Heart left ventricle (tissue), 16 donors: ENCODE measurements at regions not wholly inside any gene's neighbourhood (a gene's known extent, or its start where the extent isn't known, plus 50 kb on each side); places are given as distances from the start of the nearest gene placed in this dataset.

Experiments used
- ATAC-seq, 4 donors: fragments of 200-7000 bp; cut with Tn5 transposase; one replicate each; pipeline ENCODE4 v1.9.1; 2020 to 2022; ENCODE audit warnings: moderate library complexity in 4 of 4, mild to moderate bottlenecking in 3 of 4, moderate number of reproducible peaks in 1 of 4
- DNase-seq, 5 donors: peaks; one replicate each; pipeline ENCODE4 v3.0.0-alpha.2; 2020
- H3K27ac ChIP-seq, 12 donors: fragments of 200-600 bp; sonication (generic) in 4 of 12; one replicate each; pipeline versions ENCODE4 v1.5.0 to v1.8.0; 2016 to 2022; ENCODE audit warnings: mild to moderate bottlenecking in 2 of 12
- H3K27me3 ChIP-seq, 9 donors: fragments of 200-600 bp; sonication (generic) in 2 of 9; one replicate each; pipeline versions ENCODE4 v1.5.1 to v1.8.0; 2016 to 2022; ENCODE audit warnings: mild to moderate bottlenecking in 3 of 9
- H3K36me3 ChIP-seq, 9 donors: fragments of 200-600 bp; sonication (generic) in 2 of 9; one replicate each; pipeline versions ENCODE4 v1.5.0 to v1.8.0; 2018 to 2022; ENCODE audit warnings: mild to moderate bottlenecking in 2 of 9
- H3K4me1 ChIP-seq, 12 donors: fragments of 200-600 bp; sonication (generic) in 4 of 12; one replicate each; pipeline versions ENCODE4 v1.5.0 to v1.8.0; 2016 to 2022; ENCODE audit warnings: mild to moderate bottlenecking in 3 of 12
- H3K4me3 ChIP-seq, 12 donors: fragments of 200-600 bp; sonication (generic) in 4 of 12; one replicate each; pipeline versions ENCODE4 v1.5.0 to v1.8.0; 2017 to 2022; ENCODE audit warnings: mild to moderate bottlenecking in 9 of 12, moderate library complexity in 4 of 12
- H3K9me3 ChIP-seq, 12 donors: fragments of 200-600 bp; sonication (generic) in 4 of 12; one replicate each; pipeline versions ENCODE4 v1.5.0 to v1.8.0; 2016 to 2022; ENCODE audit warnings: mild to moderate bottlenecking in 1 of 12
- CTCF ChIP-seq, 12 donors: fragments of 200-600 bp; sonication (generic) in 4 of 12; IDR thresholded peaks; one replicate each; pipeline versions ENCODE4 v1.5.0 to v1.8.0; 2018 to 2022; ENCODE audit warnings: antibody characterized with exemption in 12 of 12, mild to moderate bottlenecking in 5 of 12
- POLR2A ChIP-seq, 2 donors: fragments of 450-650 bp; IDR thresholded peaks; one replicate each; pipeline ENCODE4 v1.6.1; 2017; ENCODE audit warnings: antibody characterized with exemption in 2 of 2, mild to moderate bottlenecking in 2 of 2, moderate library complexity in 2 of 2
- WGBS, 4 donors: extraction: QIAGEN DNeasy Blood & Tissue Kit in 2 of 4; methylation state at CpG; one replicate each; pipeline versions ENCODE4 v1.1.5 to v1.1.7; 2013 to 2018; 5-methylcytosine and 5-hydroxymethylcytosine counted together
- intact Hi-C, 10 donors: fragments of 100-400 bp; cut with DNase I; formaldehyde crosslinking; loops; one replicate each; pipeline versions ENCODE4 v1.11.1 to v1.14.2; 2022
- donor health status: ischemic (EF 13 %, LVEDD 7.1; RV severe dilation, severe dysfunction).
- donor health status: healthy with polysubstance abuse.
- donor health status: DM: no; HTN: yes; CAD: no.
- donor health status: DM: no; HTN: no; CAD: no.
- donor health status: ischemic (EF 25% LVEDD 6.9; RV normal size, moderate dysfunction).
- donor health status: ischemic (EF 25% LVEDD 5.7; RV mildly dilated, moderate dysfunction).
- donor health status: healthy.
- donor health status: DM: yes; HTN: yes; CAD: no.
- donor health status: ischemic (EF 35%, LVEDD 5.7; RV mildly dilated, moderate dysfunction).
- donor health status: nonischemic (EF 11% LVEDD 7.7; RV severe dilation, severe dysfunction).
- donor health status: DM: yes; HTN: yes; CAD: no.
- donor health status: PGD.
- donor health status: ischemic (EF 29% LVEDD 5.4; RV normal size, mild dysfunction).
- donor health status: nonischemic (EF 23%, LVEDD 6.1; RV moderate dilation, normal function).

DNA sequence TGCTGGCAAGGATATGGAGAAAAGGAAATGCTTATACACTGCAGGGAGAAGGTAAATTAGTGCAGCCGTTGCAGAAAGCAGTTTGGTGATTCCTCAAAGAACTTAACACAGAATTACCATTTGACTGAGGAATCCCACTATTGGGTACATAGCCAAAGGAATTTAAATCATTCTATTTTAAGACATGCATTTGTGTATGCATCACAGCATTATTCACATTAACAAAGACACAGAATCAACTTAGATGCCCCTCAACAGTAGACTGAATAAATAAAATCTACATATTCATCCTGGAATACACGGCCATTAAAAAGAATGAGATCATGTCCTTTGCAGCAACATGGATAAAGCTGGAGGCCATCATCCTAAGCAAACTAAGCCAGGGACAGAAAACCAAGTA is 510.1 kb upstream of the CDH9 start:
- Histone ChIP-seq H3K36me3 (no peaks in the 10 kb centered on the region), H3K4me1 (no peaks in the 10 kb centered on the region), H3K4me3 (no peak overlapping the region), H3K9me3 (peaks cover 0 to 12% (median 0%) of the 10 kb centered on the region in 12 donors), H3K27me3 (no peaks in the 10 kb centered on the region), H3K27ac (no peak overlapping the region)
- no peak for ATAC-seq
- intact Hi-C loops: no loop called here
- no peak for DNase-seq
- TF ChIP-seq CTCF (IDR thresholded peaks at IDR 0.05) (no peak), POLR2A (IDR thresholded peaks at IDR 0.05) (no peak)
- 34 to 66% (median 56%) methylated on average over 2 of the region's 2 CpGs for WGBS, 4 donors

DNA sequence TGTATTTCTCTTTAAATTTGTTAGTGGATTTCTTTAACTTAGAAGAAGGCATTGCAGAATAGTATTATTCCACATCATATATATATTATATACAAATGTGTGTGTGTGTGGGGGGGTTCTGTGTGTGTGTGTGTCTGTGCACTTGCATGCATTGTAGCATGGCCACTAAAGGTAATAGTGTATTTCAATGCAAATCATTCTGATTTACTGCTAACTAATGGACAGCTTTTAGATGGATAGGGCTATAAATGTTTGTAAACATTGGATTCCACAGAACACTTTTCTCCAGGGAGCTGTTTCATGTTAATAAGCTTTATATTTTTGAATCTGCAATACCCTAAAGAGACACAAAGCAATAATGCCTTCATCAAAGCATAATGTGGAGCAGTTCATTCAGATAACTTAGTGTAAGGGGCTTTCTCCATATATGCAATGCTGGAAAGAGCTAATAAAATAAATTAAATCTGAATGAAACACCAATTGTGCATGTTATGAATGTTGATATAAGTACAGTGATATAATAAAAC is 496.7 kb upstream of the CDH9 start:
- H3K4me1 ChIP-seq: no peaks in the 10 kb centered on the region
- ATAC-seq (no peak), DNase-seq (no peak)
- no peak overlapping the region for H3K4me3 ChIP-seq
- TF ChIP-seq CTCF (IDR thresholded peaks at IDR 0.05): no peak
- TF ChIP-seq POLR2A (IDR thresholded peaks at IDR 0.05): no peak
- no peak overlapping the region for H3K27ac ChIP-seq
- no peaks in the 10 kb centered on the region for H3K27me3 ChIP-seq
- peaks cover 0 to 13% (median 2%) of the 10 kb centered on the region in 12 donors for H3K9me3 ChIP-seq
- intact Hi-C loops: no loop called here
- no peaks in the 10 kb centered on the region for H3K36me3 ChIP-seq

DNA sequence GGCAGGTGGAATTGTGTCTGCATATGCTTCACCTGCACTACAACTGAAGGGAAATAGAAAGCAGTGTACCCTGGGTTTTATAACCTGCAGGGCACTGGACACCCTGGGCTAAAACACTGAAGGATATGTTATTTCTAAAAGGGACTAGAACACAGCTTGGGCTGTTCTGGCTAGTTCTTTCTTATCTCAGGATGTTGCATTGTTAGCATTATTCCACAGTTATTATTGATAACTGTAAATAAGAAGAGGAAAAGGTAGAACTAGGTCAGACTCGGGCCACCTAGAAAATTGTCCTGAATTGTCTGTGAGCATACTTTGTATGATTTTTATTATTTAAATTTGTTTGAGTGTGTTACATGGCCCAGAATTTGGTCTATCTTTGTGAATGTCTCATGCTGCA is 493.9 kb upstream of the CDH9 start:
- intact Hi-C loops: no loop called here
- Histone ChIP-seq H3K36me3 (no peaks in the 10 kb centered on the region), H3K4me3 (no peak overlapping the region), H3K27ac (no peak overlapping the region), H3K27me3 (no peaks in the 10 kb centered on the region), H3K4me1 (no peaks in the 10 kb centered on the region), H3K9me3 (peaks cover 0 to 16% (median 0%) of the 10 kb centered on the region in 12 donors)
- WGBS, 4 donors: 45 to 68% (median 51%) methylated on average over 1 of the region's 1 CpG
- no peak for TF ChIP-seq POLR2A (IDR thresholded peaks at IDR 0.05)
- TF ChIP-seq CTCF (IDR thresholded peaks at IDR 0.05): no peak
- DNase-seq (no peak), ATAC-seq (no peak)

DNA sequence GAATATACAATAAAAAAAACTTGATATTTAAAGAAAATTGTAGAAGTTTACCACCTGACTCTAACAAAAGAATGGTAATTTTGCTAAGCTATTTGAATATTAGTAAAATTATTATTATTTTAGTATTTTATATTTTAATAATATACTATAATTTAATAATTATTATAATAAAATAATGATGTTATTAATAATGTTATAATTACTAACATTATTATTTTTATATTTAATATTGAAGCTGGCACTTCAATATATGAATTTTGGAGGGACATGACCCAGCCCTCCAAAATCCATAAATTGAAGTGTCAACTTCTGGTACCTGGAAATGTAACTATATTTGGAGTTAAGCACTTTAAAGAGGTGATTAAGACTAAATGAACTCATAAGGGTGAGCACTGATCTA is 486.1 kb upstream of the CDH9 start:
- intact Hi-C loops: no loop called here
- Histone ChIP-seq H3K4me1 (no peaks in the 10 kb centered on the region), H3K4me3 (no peak overlapping the region), H3K9me3 (peaks cover 0 to 15% (median 0%) of the 10 kb centered on the region in 12 donors), H3K27ac (no peak overlapping the region), H3K36me3 (no peaks in the 10 kb centered on the region), H3K27me3 (no peaks in the 10 kb centered on the region)
- ATAC-seq (no peak), DNase-seq (no peak)
- TF ChIP-seq POLR2A (IDR thresholded peaks at IDR 0.05): no peak

DNA sequence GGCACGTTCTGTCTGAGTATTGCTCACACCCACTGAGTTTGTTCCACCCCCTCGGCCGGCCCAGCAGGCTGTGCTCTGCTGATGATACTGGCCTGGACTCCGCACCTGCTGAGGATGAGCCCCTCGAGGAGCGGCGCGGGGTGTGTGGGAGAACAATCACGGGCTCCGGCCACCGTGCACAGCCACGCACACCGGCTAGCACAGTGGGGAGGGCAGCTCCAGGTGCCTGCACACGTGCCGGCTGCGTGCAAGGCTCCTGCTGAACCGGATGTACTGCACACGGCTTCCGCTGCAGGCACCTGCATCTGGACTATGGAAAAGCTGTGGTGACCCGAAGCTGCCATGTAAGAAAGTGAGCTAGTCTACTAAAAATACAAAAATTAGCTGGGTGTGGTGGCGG is 485.2 kb upstream of the CDH9 start:
- no peaks in the 10 kb centered on the region for H3K27me3 ChIP-seq
- ATAC-seq (peak in 1 of 4 donors; percentile 22), DNase-seq (peak in 1 of 5 donors; percentile 49)
- intact Hi-C loops: no loop called here
- no peak overlapping the region for H3K4me3 ChIP-seq
- no peaks in the 10 kb centered on the region for H3K36me3 ChIP-seq
- H3K4me1 ChIP-seq: no peaks in the 10 kb centered on the region
- no peak overlapping the region for H3K27ac ChIP-seq
- H3K9me3 ChIP-seq: peaks cover 0 to 19% (median 0%) of the 10 kb centered on the region in 12 donors
- WGBS, 4 donors: 79 to 91% (median 89%) methylated on average over 7 to 21 of the region's 21 CpGs
- TF ChIP-seq POLR2A (IDR thresholded peaks at IDR 0.05) (no peak), CTCF (IDR thresholded peaks at IDR 0.05) (no peak)
